ENCODE measurements at regions not wholly inside any gene's neighbourhood (a gene's known extent, or its start where the extent isn't known, plus 50 kb on each side); places are given as distances from the start of the nearest gene placed in this dataset.

GRCh38 chr14:83533734-83534133 is 1996.2 kb upstream of the FLRT2 start:
- Histone ChIP-seq H3K36me3 (no peaks in the 10 kb centered on the region), H3K4me3 (ENCODE audit: low read depth in 1 of 2, low read length in 1 of 2) (no peak overlapping the region), H3K9me3 (no peaks in the 10 kb centered on the region), H3K27ac (no peak overlapping the region), H3K27me3 (no peaks in the 10 kb centered on the region), H3K4me1 (ENCODE audit: control insufficient read depth in 1 of 2, insufficient read depth in 1 of 2, low read depth in 1 of 2, low read length in 1 of 2) (no peaks in the 10 kb centered on the region)
- TF ChIP-seq, protein P1, sequence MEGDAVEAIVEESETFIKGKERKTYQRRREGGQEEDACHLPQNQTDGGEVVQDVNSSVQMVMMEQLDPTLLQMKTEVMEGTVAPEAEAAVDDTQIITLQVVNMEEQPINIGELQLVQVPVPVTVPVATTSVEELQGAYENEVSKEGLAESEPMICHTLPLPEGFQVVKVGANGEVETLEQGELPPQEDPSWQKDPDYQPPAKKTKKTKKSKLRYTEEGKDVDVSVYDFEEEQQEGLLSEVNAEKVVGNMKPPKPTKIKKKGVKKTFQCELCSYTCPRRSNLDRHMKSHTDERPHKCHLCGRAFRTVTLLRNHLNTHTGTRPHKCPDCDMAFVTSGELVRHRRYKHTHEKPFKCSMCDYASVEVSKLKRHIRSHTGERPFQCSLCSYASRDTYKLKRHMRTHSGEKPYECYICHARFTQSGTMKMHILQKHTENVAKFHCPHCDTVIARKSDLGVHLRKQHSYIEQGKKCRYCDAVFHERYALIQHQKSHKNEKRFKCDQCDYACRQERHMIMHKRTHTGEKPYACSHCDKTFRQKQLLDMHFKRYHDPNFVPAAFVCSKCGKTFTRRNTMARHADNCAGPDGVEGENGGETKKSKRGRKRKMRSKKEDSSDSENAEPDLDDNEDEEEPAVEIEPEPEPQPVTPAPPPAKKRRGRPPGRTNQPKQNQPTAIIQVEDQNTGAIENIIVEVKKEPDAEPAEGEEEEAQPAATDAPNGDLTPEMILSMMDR (IDR thresholded peaks at IDR 0.05) = no peak

GRCh38 chr14:83534995-83535394 is 1994.9 kb upstream of the FLRT2 start:
- no peaks in the 10 kb centered on the region for H3K27me3 ChIP-seq
- H3K4me1 ChIP-seq (ENCODE audit: control insufficient read depth in 1 of 2, insufficient read depth in 1 of 2, low read depth in 1 of 2, low read length in 1 of 2) = no peaks in the 10 kb centered on the region
- H3K4me3 ChIP-seq (ENCODE audit: low read depth in 1 of 2, low read length in 1 of 2) = no peak overlapping the region
- no peaks in the 10 kb centered on the region for H3K36me3 ChIP-seq
- no peak overlapping the region for H3K27ac ChIP-seq
- H3K9me3 ChIP-seq = no peaks in the 10 kb centered on the region
- TF ChIP-seq, protein P1 (IDR thresholded peaks at IDR 0.05) = no peak

DNA sequence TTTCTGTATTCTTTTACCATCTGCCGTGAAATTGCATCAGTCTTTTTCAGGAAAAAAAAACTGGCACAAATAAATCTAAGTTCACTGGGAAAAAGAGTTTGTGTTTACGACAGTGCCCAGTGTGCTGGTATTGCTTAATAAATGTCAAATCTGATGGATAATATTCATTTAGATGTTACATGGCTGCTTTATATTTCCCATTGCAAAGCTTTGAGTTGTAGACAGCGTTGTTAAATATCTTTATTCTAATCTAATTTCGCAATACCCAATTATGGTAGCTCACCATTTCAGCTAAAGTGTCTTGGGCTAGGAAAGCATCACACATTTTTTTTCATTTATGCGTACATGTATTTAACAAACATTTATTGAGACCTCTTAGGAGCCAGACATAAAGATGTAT is 1994.5 kb upstream of the FLRT2 start:
- Histone ChIP-seq H3K27ac (no peak overlapping the region), H3K9me3 (no peaks in the 10 kb centered on the region), H3K4me3 (ENCODE audit: low read depth in 1 of 2, low read length in 1 of 2) (no peak overlapping the region), H3K4me1 (ENCODE audit: control insufficient read depth in 1 of 2, insufficient read depth in 1 of 2, low read depth in 1 of 2, low read length in 1 of 2) (no peaks in the 10 kb centered on the region), H3K27me3 (no peaks in the 10 kb centered on the region), H3K36me3 (no peaks in the 10 kb centered on the region)
- TF ChIP-seq, protein P1 (IDR thresholded peaks at IDR 0.05) = no peak

DNA sequence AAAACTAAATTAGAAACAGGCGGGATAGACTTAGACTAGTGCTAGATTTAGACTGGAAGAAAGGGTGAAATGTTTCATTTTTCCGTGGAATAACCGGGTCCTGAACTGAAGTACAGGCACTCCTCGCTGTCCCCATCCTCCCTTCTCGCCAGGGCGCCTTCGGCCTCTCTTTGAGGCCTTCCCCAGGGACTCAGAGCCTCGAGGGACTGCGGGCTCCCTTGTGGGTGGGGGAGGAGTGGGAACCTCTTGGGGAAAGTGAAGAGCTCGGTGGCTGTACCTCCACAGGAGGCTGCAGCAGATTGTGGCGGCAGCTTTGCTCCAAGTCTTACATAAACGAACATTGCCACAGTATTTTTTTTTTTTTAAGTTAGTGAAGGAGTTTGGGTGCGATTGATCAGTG is 1988.8 kb upstream of the FLRT2 start:
- TF ChIP-seq, protein P1 (IDR thresholded peaks at IDR 0.05) = no peak
- H3K4me3 ChIP-seq (ENCODE audit: low read depth in 1 of 2, low read length in 1 of 2) = no peak overlapping the region
- H3K9me3 ChIP-seq = no peaks in the 10 kb centered on the region
- no peaks in the 10 kb centered on the region for H3K27me3 ChIP-seq
- no peaks in the 10 kb centered on the region for H3K4me1 ChIP-seq (ENCODE audit: control insufficient read depth in 1 of 2, insufficient read depth in 1 of 2, low read depth in 1 of 2, low read length in 1 of 2)
- H3K27ac ChIP-seq = no peak overlapping the region
- no peaks in the 10 kb centered on the region for H3K36me3 ChIP-seq

DNA sequence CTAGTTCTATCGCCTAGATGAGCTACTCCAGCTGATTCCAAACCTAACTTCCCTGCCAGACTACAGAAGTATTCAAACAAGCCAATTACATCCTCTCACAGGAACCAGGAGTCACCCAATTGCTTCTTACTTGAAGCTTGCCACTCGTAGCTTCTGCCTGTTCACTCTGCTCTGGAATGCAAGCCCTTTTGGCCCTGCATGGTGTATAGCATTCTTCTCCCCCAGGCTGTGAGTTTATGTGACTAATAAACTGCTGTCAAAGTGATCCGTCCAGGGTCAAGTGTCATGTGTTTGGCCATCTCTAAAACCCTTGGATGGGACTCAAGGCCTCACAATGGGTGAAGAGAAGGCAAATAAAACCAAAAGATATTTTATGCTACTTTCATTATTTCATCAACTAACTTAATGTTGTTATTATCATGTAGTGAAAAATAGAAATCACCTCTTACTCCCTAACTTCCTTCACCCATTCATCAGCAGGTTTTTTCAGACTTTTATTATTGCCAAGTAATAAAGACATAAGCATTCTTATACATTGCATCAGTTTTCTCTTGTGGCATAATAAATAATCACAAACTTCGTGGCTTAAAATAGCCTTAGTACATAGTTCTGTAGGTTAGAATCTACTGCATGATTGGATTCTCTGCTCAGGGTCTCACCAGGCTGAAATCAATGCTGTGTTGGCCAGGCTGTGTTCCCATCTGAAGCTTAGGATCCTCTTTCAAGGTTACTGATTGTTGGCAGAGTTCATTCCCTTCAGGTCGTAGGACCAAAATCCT is 1981.7 kb upstream of the FLRT2 start:
- no peaks in the 10 kb centered on the region for H3K4me1 ChIP-seq (ENCODE audit: control insufficient read depth in 1 of 2, insufficient read depth in 1 of 2, low read depth in 1 of 2, low read length in 1 of 2)
- TF ChIP-seq, protein P1 (IDR thresholded peaks at IDR 0.05) = no peak
- H3K4me3 ChIP-seq (ENCODE audit: low read depth in 1 of 2, low read length in 1 of 2) = no peak overlapping the region
- no peaks in the 10 kb centered on the region for H3K36me3 ChIP-seq
- H3K27me3 ChIP-seq = no peaks in the 10 kb centered on the region
- H3K9me3 ChIP-seq = no peaks in the 10 kb centered on the region
- no peak overlapping the region for H3K27ac ChIP-seq
